ENCODE measurements at regions not wholly inside any gene's neighbourhood (a gene's known extent, or its start where the extent isn't known, plus 50 kb on each side); places are given as distances from the start of the nearest gene placed in this dataset.
"Not testable (repeated sequence)": the region's sequence is repeated elsewhere in the genome, so short reads cannot be mapped to it uniquely, and the experiment has no call there.

DNA sequence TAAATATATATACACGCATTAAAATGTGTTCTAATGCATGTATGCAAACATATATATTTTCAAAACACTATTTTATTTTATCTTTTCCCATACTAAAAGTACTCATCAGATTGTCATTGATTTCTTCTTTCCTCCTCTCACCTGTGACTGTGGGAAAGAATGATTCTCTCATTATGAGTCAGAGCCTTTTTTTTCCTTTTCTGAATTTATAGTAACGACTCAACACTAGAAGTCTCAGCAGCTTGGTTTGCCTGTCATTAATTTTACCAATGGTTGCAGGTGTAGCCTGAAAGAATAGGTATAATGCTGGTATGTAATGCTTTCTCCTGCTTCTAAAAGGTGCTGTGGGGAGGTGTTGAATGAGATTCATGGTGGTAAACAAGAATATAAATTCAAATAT is 328.7 kb downstream of the UTRN start:
- Histone ChIP-seq H3K9me3 (replicated peaks) (no peaks in the 10 kb centered on the region), H3K27ac (no peak overlapping the region)
- DNase-seq (ENCODE audit: low read depth in 1 of 2, low spot score in 2 of 2): no peak

DNA sequence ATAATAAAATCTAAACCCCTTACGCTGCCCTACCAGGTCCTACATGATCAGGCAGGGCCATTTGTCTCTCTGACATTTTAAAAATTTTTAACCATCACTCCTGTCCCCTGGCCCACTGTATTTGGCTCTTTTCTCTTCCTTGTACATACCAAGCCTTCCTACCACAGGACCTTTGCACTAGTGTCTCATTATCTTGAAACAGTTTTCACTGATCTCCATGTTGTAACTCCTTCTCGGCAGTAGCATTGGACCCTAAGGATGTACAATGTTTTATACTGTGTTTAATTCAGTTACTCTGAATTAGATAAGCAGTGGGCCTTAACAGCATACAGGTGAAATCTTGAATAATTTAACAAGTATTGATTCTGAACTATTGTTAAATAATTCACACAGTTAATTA is 330.7 kb downstream of the UTRN start:
- H3K36me3 ChIP-seq: no peaks in the 10 kb centered on the region
- no peaks in the 10 kb centered on the region for H3K27me3 ChIP-seq (replicated peaks)
- no peak overlapping the region for H3K27ac ChIP-seq
- no peak for DNase-seq (ENCODE audit: low read depth in 1 of 2, low spot score in 2 of 2)
- H3K9me3 ChIP-seq (replicated peaks): no peaks in the 10 kb centered on the region
- no peak overlapping the region for H3K4me3 ChIP-seq
- H3K4me1 ChIP-seq (replicated peaks): peaks cover 8% of the 10 kb centered on the region; the same call in 1 of the 2 replicates

More for the DNA sequence above, 328.7 kb downstream of the UTRN start:
- Histone ChIP-seq H3K27me3 (replicated peaks) (no peaks in the 10 kb centered on the region), H3K4me1 (replicated peaks) (no peaks in the 10 kb centered on the region), H3K36me3 (no peaks in the 10 kb centered on the region), H3K4me3 (no peak overlapping the region)

DNA sequence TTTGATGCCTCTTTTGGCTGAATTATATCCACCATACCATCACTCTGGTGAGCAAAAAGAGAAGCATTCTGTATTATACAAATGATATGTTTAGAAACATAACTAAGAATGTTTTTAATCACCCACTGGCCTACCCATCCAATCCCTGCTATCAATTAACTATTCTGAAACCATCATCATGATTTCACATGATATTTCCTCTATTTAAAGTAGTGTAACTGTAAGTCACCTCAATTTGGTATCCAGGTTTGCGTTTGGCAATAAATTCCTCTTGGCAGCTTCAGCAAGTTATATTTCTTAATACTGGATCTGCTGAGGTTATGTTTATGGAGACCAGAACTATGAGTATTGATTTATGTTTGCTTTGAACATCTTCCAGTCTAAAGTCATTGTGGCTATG is 332.1 kb downstream of the UTRN start:
- Histone ChIP-seq H3K4me1 (replicated peaks) (peaks cover 8% of the 10 kb centered on the region; the same call in 1 of the 2 replicates), H3K9me3 (replicated peaks) (no peaks in the 10 kb centered on the region), H3K36me3 (no peaks in the 10 kb centered on the region), H3K4me3 (no peak overlapping the region), H3K27ac (no peak overlapping the region), H3K27me3 (replicated peaks) (no peaks in the 10 kb centered on the region)
- DNase-seq (ENCODE audit: low read depth in 1 of 2, low spot score in 2 of 2): no peak

DNA sequence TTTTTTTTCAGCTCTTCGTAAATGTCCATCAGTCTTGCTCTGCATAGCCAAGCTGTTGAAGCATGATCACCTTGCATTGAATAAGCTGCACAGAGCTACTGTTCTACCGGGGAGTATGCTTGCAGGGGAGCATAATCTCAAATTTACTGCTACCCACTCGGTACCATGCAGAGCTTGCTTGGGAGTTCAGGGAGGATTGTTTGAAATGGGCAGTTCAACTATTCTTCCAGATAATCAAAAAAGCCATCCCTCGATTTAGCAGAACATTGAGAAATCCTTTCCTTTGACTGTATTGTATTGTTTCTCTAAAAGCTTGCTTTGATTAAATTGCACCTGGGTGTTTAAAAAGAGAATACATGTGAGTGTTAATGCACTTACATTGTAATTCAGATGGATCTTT is 332.6 kb downstream of the UTRN start:
- no peak for DNase-seq (ENCODE audit: low read depth in 1 of 2, low spot score in 2 of 2)
- H3K9me3 ChIP-seq (replicated peaks): no peaks in the 10 kb centered on the region
- H3K4me1 ChIP-seq (replicated peaks): peaks cover 8% of the 10 kb centered on the region; the same call in 1 of the 2 replicates
- no peak overlapping the region for H3K4me3 ChIP-seq
- no peaks in the 10 kb centered on the region for H3K27me3 ChIP-seq (replicated peaks)
- H3K27ac ChIP-seq: no peak overlapping the region
- no peaks in the 10 kb centered on the region for H3K36me3 ChIP-seq

DNA sequence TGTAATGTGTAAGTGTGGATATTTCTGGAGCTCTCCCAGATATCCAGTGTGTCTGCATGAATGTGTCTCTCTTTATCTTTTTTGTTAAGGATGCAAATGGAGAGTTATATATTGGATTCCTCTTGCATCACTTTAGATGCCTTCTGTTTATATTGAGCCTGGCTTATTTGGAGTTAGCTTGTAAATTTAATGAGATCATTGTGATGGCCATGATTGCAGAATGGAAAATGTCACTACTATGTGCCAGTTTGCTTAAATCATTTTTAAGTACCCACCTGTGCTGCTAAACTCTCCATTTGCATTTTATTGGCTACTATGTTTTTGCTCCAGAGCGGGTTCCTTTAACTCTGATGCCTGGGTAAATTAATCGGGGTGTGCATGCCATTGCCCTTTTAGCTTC is 334.8 kb downstream of the UTRN start:
- Histone ChIP-seq H3K4me3 (no peak overlapping the region), H3K27me3 (replicated peaks) (no peaks in the 10 kb centered on the region), H3K9me3 (replicated peaks) (no peaks in the 10 kb centered on the region), H3K36me3 (no peaks in the 10 kb centered on the region), H3K4me1 (replicated peaks) (peaks cover 8% of the 10 kb centered on the region; the same call in 1 of the 2 replicates), H3K27ac (no peak overlapping the region)
- no peak for DNase-seq (ENCODE audit: low read depth in 1 of 2, low spot score in 2 of 2)

DNA sequence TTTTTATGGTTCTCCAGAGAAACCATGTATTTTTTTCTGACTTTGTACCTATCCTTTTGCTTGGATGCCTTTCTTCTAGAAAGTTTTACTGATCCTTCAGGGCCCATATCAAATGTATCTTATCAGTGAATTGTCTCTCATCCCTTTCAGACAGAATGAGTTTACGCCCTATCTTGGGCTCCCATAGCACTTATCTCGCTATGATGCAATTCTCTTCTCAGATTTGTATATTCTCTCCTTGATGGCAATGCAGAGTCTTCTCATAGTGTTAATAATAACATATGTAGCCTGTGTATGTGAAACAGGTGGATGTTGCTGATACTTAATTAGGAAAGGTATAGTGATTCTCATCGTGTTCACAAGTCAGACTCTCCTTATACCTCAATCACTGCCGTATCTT is 336.2 kb downstream of the UTRN start:
- Histone ChIP-seq H3K27me3 (replicated peaks) (no peaks in the 10 kb centered on the region), H3K27ac (no peak overlapping the region), H3K9me3 (replicated peaks) (no peaks in the 10 kb centered on the region), H3K4me3 (no peak overlapping the region), H3K4me1 (replicated peaks) (peaks cover 8% of the 10 kb centered on the region; the same call in 1 of the 2 replicates), H3K36me3 (no peaks in the 10 kb centered on the region)
- DNase-seq (ENCODE audit: low read depth in 1 of 2, low spot score in 2 of 2): no peak

DNA sequence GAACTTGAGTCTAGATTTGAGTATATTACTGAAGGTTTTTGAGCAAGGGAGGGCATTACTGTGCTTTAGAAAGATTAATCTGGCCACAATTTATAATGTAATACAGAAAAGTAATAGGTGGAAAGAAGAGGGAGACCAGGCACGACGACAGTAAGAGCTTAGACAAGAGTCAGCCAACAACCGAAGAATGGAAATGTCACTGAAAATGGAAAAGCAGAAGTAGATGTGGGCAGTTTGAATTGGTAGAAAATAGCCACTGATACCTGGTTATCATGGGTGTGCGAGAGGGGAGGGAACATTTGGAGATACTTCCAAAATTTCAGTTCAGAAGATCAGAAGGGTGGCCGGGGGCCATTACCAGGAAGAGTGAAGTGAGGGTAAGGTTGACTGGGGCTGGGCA is 339.1 kb downstream of the UTRN start:
- Histone ChIP-seq H3K4me1 (replicated peaks) (peaks cover 8% of the 10 kb centered on the region; the same call in 1 of the 2 replicates), H3K36me3 (no peaks in the 10 kb centered on the region), H3K9me3 (replicated peaks) (no peaks in the 10 kb centered on the region), H3K27ac (no peak overlapping the region), H3K27me3 (replicated peaks) (no peaks in the 10 kb centered on the region), H3K4me3 (no peak overlapping the region)
- DNase-seq (ENCODE audit: low read depth in 1 of 2, low spot score in 2 of 2): no peak

DNA sequence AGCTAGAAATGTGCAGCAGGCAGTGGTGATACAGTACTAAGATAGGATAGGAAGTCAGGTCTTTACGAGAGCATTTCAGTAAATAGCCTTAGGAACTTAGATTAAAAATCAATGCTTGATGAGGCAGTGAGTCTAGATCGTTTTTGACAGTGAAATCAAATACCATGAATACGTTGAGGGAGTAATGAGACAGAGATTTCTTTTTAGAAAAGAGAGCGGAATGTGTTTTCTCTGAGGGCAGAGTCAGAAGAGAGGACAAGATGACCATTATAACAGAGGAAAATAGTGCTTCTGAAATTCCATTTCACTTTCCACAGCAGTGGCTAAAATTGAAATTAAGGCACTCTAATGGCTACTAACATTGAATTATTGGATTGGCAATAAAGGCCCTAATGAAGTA is 339.6 kb downstream of the UTRN start:
- DNase-seq (ENCODE audit: low read depth in 1 of 2, low spot score in 2 of 2): no peak
- Histone ChIP-seq H3K9me3 (replicated peaks) (no peaks in the 10 kb centered on the region), H3K27me3 (replicated peaks) (no peaks in the 10 kb centered on the region), H3K27ac (no peak overlapping the region), H3K4me1 (replicated peaks) (peaks cover 3% of the 10 kb centered on the region; the same call in 1 of the 2 replicates), H3K36me3 (no peaks in the 10 kb centered on the region), H3K4me3 (no peak overlapping the region)

DNA sequence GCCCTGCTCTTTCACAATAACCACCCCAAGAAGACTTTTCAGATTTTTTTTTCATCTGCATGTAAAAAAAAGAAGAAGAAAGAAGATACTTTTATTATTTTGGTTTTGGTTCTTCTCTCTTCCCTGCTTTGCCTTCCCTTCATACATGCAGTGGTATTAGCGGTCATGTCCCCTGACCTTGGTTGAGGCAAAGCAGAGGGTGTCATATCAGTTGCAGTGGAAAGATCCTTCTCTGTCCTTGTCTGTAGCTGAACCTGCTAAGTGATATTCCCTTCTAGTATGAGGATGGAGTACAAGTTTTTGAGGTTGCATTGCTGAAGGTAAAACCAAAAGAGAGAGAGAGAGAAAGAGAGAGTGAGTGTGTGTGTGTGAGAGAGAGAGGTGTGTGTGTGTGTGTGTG is 345.7 kb downstream of the UTRN start:
- no peaks in the 10 kb centered on the region for H3K9me3 ChIP-seq (replicated peaks)
- H3K27me3 ChIP-seq (replicated peaks): no peaks in the 10 kb centered on the region
- H3K4me3 ChIP-seq: no peak overlapping the region
- DNase-seq (ENCODE audit: low read depth in 1 of 2, low spot score in 2 of 2): no peak
- no peaks in the 10 kb centered on the region for H3K4me1 ChIP-seq (replicated peaks)
- H3K36me3 ChIP-seq: no peaks in the 10 kb centered on the region
- no peak overlapping the region for H3K27ac ChIP-seq

DNA sequence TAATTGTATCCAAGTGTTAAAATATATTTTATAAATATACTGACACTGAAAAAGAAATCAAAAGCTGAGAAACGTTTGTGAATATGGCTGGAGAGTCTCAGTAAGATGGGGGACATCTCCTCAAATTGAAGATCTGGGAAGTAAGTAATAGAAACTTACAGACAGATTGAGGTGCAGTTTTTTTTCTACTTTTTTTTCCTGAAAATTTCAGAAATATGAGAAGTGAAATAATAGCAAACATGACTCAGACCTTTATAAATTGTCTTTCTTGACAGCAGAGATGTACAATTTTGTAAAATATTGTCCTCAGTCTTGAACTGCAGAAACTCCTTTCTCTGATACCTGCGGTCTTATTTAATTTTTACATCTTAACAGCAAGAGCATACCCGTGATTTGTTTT is 347.1 kb downstream of the UTRN start:
- Histone ChIP-seq H3K4me1 (replicated peaks) (no peaks in the 10 kb centered on the region), H3K27me3 (replicated peaks) (no peaks in the 10 kb centered on the region), H3K36me3 (no peaks in the 10 kb centered on the region), H3K9me3 (replicated peaks) (no peaks in the 10 kb centered on the region), H3K4me3 (no peak overlapping the region), H3K27ac (no peak overlapping the region)
- DNase-seq (ENCODE audit: low read depth in 1 of 2, low spot score in 2 of 2): no peak

DNA sequence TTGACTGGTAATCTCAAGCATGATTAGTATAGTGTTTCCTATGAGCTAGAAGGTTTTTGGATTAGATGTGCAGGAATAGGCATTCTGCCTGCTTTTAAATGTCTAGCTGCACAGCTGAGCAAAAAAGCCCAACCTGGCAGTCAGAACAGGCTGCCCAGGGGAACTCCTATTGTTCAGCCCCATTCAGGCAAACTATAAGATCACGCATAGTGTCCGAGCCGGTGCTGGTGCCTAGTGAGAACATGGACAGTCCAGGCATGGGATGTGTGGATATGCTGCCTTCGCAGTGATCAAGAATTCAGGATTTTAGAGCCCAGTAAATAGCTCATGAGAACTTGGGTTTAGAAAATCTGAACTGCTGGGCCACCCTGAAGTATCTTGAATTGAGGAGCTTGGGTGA is 348.8 kb downstream of the UTRN start:
- Histone ChIP-seq H3K4me1 (replicated peaks) (no peaks in the 10 kb centered on the region), H3K27me3 (replicated peaks) (no peaks in the 10 kb centered on the region)
- DNase-seq (ENCODE audit: low read depth in 1 of 2, low spot score in 2 of 2): no peak

DNA sequence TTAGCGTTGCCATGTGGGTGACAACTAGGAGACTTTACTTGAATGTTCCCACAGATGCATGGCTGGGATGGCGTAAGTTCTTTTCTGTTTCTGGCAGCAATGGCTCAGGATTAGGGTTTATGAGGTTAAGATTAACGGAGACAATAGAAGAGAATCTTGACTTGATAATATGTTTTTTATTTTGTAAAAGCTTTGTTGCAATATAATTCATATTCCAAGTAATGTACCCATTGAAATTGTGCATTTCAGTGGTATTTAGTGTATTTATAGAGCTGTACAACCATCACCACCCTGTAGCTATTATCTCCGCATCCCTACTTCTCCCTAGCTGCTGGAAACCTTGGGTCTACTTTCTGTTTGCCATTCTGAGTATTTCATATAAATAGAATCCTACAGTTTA is 349.2 kb downstream of the UTRN start:
- H3K9me3 ChIP-seq (replicated peaks): no peaks in the 10 kb centered on the region
- H3K4me1 ChIP-seq (replicated peaks): no peaks in the 10 kb centered on the region
- H3K4me3 ChIP-seq: no peak overlapping the region
- H3K36me3 ChIP-seq: no peaks in the 10 kb centered on the region
- H3K27me3 ChIP-seq (replicated peaks): no peaks in the 10 kb centered on the region
- DNase-seq (ENCODE audit: low read depth in 1 of 2, low spot score in 2 of 2): no peak
- no peak overlapping the region for H3K27ac ChIP-seq

More for the DNA sequence above, 348.8 kb downstream of the UTRN start:
- H3K27ac ChIP-seq: no peak overlapping the region
- H3K4me3 ChIP-seq: no peak overlapping the region
- no peaks in the 10 kb centered on the region for H3K9me3 ChIP-seq (replicated peaks)
- no peaks in the 10 kb centered on the region for H3K36me3 ChIP-seq

DNA sequence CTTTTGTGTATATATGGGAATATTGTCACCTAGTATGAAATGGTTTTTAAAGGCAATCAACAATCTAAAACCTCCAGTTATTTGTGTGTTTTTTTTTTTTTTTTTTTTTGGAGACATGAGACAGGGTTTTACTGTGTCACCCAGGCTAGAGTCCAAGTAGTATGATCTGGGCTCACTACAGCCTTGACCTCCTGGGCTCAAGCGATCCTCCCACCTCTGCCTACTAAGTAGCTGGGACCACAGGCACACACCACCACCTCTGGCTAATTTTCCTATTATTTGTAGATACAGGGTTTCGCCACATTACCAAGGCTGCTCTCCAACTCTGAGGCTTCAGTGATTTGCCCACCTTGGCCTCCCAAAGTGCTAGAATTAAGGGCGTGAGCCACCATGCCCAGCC is 349.9 kb downstream of the UTRN start:
- Histone ChIP-seq H3K36me3 (no peaks in the 10 kb centered on the region), H3K9me3 (replicated peaks) (no peaks in the 10 kb centered on the region), H3K4me1 (replicated peaks) (no peaks in the 10 kb centered on the region), H3K27me3 (replicated peaks) (no peaks in the 10 kb centered on the region), H3K27ac (no peak overlapping the region), H3K4me3 (no peak overlapping the region)
- no peak for DNase-seq (ENCODE audit: low read depth in 1 of 2, low spot score in 2 of 2)

DNA sequence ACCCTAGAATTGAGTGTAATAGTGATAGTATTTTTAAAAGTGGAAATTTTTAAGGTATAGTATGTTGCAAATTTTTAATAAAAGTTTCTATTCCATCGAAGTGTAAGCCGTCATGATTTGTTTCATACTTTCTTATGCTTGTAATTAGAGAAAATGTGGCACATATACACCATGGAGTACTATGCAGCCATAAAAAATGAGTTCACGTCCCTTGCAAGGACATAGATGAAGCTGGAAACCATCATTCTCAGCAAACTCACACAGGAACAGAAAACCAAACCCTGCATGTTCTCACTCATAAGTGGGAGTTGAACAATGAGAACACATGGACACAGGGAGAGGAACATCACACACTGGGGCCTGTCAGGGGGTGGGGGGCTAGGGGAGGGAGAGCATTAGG is 350.9 kb downstream of the UTRN start:
- not testable (repeated sequence) for H3K27ac ChIP-seq; DNase-seq (ENCODE audit: low read depth in 1 of 2, low spot score in 2 of 2); H3K9me3 ChIP-seq (replicated peaks); H3K36me3 ChIP-seq; H3K27me3 ChIP-seq (replicated peaks); H3K4me3 ChIP-seq; H3K4me1 ChIP-seq (replicated peaks)

DNA sequence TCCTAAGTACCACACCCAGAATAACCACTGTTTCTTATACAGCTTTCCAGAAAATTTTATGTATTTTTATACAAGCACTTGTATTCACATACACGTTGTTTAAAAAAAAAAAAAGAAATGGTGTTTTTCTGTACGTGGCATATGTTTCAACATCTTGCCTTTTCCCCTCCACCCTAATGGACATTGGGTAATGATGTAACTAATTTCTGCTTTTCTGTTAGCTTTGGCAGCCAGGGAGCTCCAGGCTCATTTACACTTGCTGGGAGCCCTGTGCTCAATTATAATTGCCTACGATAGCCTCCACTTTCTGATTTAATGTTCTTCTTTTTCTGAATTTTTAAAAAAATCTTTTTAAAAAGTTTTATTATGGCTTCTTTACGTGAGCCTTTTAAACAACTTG is 352.4 kb downstream of the UTRN start:
- H3K27me3 ChIP-seq (replicated peaks): no peaks in the 10 kb centered on the region
- no peaks in the 10 kb centered on the region for H3K4me1 ChIP-seq (replicated peaks)
- H3K9me3 ChIP-seq (replicated peaks): no peaks in the 10 kb centered on the region
- DNase-seq (ENCODE audit: low read depth in 1 of 2, low spot score in 2 of 2): no peak
- no peaks in the 10 kb centered on the region for H3K36me3 ChIP-seq
- H3K4me3 ChIP-seq: no peak overlapping the region
- H3K27ac ChIP-seq: no peak overlapping the region

Measured in SJSA1 (cell line).